Hematopoietic multipotent progenitor cell (in vitro differentiated cells): ENCODE measurements at regions not wholly inside any gene's neighbourhood (a gene's known extent, or its start where the extent isn't known, plus 50 kb on each side); places are given as distances from the start of the nearest gene placed in this dataset.

Experiments
- DNase-seq, 3 donors: peaks; one replicate each; pipeline ENCODE4 v3.0.0-alpha.2; 2011 to 2015; ENCODE audit warnings: low read depth in 2 of 3, low spot score in 2 of 3

DNA sequence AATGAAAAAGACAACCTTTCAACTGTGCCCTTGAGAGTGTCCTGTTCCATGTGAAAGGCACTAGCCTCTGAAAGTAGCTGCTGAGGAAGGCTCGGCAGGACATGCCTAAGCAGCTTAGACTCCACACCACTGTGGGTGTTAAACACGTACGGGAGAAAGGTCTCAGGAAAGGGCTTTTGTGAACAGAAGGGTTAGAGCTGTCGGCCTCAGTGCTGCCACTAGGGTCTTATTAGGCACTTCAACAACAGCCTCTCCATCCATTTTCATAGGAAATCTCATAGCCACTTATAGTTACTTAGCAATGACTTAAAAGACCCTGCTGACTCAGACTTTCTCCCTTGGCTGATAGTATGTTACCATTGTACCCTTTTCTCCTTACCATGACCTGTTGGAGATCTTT lies 662.8 kb downstream of the TBC1D32 start:
- DNase-seq, result no peak

DNA sequence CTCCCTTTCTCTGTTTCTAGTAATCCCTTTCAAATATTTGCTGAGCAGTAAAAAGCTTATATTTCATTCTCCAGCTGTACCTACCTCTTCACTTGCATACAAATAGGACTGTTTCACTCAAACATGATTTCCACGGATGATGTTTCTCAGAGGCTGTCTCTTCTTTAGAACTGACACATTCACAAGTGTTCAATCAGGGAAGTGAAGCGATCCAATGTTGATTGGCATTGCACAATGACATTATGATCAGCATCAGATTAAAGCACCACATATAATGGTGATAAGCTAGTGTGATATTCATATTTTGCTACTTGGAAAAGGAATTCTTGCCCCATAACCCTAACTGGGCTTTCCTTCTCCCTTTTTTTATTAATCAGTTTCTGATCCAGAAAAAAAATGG lies 681.8 kb downstream of the TBC1D32 start:
- DNase-seq, result no peak

DNA sequence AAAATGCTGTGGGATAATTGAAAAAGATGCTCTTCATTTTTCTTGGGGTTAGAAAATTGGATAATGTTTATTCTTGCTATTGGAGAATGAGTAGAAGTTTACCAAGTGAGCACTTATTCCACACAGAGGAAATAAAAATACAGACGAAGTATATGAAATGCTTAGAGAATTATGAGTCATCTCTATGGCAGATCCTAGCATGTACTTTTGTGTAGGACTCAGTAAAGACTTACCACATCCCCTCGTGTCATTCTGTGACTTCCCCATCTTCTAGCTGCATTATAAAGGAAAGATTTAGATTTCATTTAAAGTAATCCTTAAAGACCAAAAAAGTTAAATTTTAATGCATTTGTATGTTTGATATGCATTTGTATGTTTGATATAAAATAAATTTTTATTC lies 685.6 kb downstream of the TBC1D32 start:
- no peak for DNase-seq

DNA sequence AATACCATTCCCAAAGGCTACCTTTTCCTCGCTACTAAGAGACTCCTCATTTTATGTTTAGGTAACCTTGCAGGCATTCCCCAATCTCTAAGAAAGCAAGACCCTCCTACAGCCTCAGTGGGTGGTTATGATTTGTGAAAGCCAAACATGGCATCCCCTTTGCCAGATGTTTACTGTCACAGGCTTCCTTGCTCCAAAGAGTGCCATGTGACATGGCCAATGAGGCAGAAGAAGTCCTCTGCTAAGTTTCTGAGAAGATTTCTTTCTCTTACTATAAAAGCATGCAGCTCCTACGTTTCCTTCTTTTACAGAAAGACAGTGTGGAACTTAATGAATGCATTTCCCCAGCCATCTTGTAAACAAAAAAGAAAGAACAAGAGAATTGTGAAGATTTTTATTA lies 688.2 kb downstream of the TBC1D32 start:
- no peak for DNase-seq

DNA sequence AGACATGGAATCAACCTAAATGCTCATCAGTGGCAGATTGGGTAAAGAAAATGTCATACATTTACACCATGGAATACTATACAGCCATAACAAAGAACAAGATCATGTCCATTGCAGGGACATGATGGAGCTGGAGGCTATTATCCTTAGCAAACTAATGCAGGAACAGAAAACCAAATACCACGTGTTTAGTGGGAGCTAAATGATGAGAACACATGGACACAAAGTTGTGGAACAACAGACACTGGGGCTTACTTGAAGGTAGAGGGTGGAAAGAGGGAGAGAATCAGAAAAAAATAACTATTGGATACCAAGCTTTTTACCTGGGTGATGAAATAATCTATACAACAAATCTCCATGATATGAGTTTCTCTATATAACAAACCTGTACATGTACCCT lies 701.3 kb downstream of the TBC1D32 start:
- DNase-seq, result no peak

DNA sequence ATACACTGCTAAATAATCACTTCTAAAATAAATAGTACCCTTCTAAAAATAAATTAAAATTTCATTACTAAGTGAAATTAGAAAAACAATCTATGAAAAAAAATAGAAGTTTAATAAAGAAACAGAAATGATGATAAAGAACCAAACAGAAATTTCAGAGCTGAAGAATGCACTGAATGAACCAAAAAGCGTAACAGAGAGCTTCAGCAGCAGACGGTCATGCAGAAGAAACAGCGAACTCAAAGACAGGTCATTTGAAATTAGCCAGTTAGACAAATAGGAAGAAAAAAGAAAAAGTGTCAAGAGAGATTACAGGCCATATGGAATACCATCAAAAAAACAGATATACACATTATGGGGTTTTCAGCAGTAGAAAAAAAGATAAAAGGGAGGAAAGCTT lies 706.7 kb downstream of the TBC1D32 start:
- no peak for DNase-seq

DNA sequence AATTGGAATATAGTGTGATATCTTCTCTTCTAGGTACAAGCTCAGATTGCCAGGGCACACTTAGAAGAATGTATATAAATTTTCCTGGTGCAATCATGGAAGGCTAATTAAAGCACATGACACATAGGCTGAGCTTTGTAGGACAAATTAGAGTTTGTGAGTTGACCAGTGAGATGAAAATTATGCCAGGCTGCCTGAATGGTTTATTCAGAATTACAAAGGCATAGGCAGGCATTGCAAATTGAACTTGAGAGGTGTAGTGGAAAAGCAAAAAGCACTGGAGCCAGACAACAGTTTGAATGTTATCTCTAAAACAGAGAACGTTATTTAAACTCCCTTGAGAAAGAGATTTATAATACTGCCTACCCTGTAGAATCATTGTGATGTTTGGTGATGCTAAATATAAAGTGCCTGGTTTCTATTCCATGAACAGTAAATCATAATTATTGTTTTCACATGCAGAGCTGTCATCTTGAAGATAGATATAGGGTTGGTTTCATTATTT lies 712.1 kb downstream of the TBC1D32 start:
- no peak for DNase-seq

DNA sequence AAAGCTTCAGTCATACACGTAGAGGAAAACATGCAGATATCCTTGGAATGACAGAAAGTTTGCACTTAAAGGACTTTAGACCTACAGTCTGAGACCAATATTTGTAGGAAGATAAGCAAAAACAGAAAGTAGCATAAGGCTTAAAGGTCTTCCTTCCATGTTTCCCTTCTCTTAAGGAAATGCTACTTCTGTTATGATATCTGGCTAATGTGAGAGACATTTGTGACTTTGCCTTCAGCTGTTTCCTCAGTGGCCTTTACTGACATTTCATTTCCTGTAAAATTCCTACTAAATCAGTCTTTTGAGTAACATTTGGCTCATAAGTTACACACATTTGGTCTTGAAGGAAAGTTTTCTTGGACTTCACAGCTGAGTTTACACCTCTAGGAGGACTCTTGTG lies 713.4 kb downstream of the TBC1D32 start:
- DNase-seq, result no peak

DNA sequence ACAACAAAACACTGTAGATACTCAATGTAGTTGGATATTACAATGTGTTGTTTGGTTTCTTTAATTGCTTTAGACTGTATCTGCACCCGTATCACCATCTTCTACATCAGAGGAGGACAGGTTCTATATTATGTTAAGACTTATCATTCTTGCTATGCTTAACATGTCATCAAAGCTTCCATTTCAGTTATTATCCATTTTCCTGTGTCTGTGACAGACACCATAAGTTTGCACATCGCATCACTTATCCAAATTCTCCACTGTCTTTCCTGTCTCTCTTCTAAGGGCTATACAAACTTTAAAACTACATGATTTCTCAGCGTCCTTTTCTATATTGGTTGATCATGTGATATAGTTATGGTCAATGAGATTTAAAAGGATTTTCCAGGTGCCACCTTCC lies 719.0 kb downstream of the TBC1D32 start:
- no peak for DNase-seq

DNA sequence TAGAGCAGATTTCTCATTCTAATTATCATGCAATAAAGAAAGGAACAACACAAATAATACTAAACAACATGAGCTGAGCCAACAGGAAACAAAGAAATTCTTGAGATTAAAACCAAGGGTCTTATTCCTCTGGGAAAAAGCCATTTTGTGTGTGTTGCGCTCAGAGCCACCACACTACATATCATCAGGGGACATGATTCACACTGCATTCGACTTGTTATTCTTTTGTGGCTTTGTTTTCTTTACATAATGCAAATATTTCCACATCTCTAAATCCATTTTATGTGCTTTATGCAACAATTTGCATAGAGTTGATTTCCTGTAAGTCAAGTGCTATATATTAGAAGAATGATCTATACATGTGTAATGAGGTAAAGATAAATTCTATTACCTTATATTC lies 719.6 kb downstream of the TBC1D32 start:
- no peak for DNase-seq

DNA sequence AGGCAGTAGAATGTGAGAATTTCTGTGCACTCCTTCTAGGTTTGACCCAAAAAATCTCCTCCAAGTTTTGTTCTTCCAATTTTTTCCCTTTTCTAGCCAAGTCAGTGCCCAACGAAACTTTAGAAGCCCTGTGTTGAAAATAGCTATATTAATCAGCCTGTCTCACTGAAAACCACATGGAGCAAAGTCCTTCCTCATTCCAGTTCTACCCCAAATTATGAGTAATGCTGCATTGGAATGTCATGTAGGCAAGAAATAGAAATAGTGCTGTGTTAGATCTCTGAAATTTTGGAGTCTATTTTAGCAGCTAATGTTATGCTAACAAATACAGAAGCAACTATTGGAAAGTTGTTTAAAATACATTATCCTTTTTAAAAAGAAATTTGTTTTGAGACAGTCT lies 725.5 kb downstream of the TBC1D32 start:
- no peak for DNase-seq

DNA sequence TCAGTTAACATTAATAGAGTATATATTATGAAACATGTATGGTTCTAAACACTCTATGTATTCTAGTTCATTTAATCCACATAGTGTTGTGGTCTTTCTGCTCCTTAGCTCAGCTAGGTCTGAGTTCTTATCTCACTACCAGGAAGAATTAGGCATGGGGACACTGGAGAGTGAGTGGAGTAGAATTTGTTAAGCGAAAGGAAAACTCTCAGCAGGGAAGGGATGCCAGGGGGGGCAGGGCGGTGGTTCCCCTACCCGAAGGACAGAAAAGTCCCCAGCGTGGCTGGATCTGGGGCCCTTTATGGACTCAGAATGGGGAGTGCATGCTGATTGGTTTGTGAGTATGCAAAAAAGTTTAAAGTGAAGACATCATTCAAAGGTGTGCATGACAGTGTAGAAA lies 727.5 kb downstream of the TBC1D32 start:
- no peak for DNase-seq

DNA sequence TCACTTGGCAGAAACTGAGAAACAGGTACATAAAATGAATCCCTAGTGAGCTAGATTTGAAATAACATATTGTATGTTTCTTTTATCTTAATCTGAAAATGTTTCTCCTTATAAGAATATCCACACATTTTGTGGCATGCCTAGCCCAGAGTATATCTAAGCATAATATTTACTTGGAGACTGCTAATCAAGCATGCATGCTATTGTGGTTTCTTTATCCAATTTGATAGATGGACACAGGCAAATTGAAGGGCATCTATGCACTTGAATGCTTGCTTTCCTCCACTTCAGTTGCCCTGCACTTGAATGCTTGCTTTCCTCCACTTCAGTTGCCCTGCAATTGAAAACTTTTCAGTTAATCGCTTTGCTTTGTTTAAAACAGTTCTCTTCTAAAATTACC lies 729.8 kb downstream of the TBC1D32 start:
- DNase-seq, result no peak

DNA sequence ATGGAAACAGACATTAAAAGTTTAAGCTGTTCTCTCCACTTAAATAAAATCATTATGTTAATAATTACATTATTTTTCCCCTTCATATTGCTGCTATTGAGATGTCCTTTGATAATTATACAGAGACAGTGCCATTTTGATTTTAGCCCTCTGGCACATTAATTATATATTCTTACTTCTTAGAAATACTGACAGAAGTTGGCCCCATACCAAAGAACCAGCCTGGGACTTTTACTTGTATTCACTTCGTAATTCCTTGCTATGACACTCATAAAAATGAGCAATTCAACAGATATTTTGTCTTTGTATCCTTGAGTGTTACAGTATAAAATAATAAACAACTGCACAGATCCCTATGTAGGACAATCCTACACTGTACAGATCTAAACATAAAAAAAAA lies 743.7 kb downstream of the TBC1D32 start:
- no peak for DNase-seq

DNA sequence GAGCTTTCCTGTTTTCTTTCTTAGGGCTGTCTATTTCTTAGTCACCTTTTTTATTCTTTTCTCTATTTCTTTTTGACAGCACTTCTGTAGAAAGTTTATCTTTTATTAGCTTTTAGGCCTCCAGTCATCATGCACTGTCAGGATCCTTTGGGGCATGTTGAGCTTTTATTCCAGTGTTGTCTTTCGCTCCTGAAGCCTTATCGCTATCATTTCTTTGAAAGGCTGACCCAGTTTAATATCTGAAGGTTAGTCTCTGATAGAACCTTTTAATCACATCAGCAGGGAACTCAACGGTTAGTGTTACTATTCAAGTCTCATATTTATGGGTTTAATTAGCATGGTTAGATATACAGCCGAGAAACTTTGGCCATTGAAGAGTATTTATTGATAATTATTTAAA lies 745.9 kb downstream of the TBC1D32 start:
- no peak for DNase-seq

DNA sequence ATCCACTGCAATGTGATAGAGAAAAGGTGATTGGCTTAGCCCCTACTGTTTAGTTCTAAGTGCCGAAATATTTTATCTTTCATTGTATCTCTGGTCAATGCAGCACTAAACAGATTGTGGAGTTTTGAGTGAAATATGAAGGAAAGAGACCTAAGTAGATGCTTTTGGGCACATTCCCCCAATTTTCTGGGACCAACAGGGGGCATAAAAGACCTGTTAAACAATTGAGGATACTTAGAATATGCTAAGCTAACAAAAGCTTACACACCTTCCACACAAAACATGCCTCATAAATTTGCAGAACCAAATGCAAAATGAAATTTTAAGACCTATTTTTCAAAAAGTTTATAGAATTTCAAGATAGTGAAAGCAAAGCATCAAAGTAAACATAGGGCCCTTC lies 746.9 kb downstream of the TBC1D32 start:
- DNase-seq, result no peak

DNA sequence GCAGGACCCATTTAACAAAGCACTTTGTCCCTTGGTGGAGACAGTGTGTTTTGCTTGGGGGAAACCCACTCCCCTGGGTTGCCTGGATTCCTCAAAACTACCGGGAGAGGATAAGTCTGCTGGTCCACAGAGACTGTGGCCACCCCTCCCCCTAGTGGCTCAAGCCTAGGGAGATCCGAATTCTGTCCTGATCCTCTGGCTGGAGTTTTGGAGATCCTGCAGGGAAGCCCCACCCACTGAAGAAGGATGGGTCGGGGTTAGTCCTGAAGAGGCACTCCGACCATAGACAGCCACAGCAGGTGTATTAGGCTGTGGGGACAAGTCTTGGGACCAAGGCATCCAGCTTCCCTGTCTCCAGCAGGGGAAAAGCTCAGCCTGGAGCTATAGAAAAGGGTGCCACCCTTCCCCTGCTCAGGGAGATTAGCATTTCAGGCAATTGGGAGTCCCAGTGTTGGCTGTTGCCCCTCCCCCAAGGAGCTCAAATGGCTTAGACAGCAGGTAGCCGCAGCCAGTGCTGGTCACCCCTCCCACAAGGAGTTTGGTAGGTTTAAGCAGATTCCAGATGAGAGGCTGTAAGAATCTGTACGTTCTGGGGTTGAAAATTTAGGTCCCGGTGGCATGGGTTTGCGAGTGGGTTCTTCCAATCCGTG lies 750.0 kb downstream of the TBC1D32 start:
- DNase-seq, result no peak

DNA sequence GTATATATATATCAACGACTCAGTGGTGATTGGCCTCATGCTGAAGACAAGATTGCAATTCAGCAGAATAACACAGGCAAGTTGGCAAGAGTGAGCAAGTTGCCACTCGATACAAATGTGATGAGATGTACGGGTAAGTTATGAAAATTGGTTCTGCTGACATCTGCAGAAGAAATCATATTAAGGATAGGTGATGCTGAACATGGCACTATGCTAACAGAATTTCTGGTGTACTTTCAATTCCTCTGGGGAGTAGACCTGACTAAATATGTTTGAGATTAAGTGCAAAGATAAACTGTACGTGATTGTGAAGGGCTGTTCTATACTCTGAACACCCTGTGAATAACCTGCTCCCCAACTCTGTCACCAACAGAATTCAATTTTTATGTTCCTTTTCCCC lies 758.2 kb downstream of the TBC1D32 start:
- DNase-seq, result no peak

DNA sequence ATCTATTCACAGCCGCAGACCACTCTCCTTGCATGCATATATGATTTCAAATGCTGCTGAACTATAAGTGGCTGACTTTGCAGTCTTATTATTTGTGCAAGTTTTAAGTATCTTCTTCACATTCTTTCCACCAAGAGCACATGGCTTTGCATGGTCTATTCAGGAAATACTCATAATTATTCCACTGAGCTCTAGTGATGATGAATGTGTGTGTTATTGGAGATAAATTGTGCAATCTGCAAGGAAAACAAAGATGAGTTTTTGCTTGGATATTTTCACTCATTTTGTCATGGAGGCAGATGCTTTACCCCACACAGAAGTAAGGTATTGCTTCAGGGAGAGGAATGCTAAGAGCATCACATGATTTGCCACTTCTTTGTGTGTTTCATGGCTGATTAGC lies 764.6 kb downstream of the TBC1D32 start:
- DNase-seq, result no peak

DNA sequence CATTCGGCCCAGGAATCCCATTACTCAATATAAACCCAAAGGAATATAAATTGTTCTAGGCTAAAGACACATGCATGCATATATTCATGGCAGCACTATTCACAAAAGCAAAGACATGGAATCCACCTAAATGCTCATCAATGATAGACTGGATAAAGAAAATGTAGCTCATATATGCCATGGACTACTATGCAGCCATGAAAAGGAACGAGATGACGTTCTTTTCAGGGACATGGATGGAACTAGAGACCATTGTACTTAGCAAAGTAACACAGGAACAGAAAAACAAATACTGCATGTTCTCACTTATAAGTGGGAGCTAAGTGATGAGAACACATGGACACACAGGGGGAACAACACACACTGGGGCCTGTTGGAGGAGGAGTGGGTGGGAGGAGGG lies 769.5 kb downstream of the TBC1D32 start:
- DNase-seq, result no peak

DNA sequence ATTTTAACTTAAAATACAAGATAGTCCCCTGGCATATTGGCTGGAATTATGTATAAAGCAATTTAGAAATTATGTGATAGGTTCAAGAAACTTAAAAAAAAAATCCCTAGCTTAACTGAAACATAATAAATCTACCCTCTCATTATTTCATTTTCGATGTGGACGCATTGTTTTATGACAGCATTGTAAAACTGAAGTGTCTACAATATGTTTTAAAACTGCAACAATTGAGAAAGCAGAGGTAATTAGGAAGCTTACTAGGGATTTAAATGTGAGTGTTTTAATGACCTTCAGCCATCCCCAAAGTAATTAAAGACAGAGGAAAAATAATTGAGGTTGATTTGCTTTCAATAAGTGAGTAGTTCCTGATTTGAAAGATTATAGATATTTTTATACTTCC lies 776.0 kb downstream of the TBC1D32 start:
- DNase-seq, result no peak

DNA sequence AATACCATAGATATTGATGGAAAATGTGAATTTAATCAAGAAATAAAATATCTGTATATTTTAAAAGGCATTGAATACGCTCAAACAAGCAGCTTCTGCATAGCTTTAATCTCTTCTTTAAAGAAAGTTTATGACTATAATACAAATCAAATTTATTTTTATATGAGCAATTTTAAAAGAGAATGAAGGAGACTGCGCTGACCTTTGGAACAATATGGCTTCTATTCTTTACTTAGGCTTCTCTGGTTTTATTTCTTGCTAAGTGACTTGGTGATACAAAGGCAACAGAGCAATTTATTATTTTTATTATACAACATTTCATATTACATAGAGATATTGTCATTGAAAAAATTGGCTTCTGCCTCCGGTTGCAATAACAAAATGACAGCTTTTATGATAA lies 776.7 kb downstream of the TBC1D32 start:
- DNase-seq, result no peak

DNA sequence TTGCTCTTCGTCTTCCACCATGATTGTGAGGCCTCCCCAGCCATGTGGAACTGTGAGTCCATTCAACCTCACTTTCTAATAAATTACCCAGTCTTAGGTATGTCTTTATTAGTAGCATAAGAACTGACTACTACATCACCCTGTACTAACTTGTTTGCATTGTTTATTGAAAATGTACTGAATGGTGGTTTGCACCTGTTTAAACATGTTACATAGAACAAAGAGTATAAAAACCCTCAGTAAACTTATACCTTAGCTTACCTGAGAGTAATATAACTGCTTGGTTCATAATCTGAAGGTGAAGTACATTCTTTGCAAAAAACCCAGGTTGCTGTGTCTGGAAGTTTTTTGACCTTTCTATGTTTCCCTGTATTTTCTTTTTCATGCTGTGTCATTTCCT lies 777.8 kb downstream of the TBC1D32 start:
- no peak for DNase-seq
